ENCODE measurements at regions not wholly inside any gene's neighbourhood (a gene's known extent, or its start where the extent isn't known, plus 50 kb on each side); places are given as distances from the start of the nearest gene placed in this dataset.
"Not testable (repeated sequence)": the region's sequence is repeated elsewhere in the genome, so short reads cannot be mapped to it uniquely, and the experiment has no call there.

DNA sequence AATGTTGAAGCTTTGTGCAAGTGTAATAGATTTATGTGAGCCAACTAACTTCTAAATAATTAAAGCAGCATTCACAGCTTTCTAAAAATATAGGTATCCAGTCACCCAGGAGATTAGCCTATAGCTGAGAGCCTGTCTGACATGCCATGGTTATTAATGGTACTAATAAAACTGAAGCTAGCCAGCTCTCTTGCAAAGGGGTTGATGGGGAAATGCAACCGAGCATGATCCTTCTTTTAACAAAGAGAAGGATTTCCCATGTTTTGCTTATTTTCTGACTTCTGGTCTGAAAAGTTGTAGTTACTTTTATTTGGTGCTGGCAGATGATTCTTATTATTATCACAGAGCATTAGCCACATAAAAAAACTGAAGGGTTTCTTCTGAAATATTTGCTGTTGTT is 488.7 kb upstream of the CYLC2 start:
- DNase-seq, result no peak

DNA sequence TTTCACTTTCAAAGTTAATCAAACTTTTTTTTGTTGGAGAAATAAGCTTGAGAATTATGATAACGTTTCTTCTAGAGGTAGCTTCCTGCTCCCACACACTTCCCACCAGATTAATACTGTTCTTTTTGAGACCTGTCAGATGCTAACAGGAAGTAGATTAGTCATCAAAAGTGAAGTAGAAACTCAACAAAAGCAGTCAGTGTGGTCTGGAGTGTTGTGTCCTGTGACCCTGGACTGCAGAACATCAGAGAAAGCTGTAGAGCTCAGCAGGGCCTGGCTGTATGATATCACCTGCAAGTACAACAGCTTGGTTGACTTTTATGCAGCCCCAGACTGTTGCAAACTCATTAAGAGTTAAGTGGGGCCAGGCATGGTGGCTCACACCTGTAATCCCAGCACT is 495.7 kb upstream of the CYLC2 start:
- no peak for DNase-seq

DNA sequence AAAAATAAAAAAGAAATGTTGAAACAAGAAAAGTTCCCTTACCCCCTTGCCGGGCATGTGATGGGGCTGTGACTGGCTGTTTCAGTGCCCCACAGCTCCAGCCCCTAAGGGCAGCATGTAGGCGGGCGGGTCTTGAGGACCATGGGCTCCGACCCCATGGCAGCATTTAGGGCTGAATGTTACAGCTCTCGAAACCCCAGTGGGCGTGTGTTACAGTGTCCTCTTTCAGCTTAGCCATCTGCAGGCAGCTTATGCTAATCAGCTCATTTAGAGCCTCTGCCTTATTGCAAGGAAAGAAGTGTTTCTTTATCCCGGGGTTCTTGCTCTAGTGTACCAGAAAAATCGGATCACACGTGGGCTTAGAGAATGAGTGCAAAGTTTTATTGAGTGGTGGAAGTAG is 497.4 kb upstream of the CYLC2 start:
- no peak for DNase-seq

DNA sequence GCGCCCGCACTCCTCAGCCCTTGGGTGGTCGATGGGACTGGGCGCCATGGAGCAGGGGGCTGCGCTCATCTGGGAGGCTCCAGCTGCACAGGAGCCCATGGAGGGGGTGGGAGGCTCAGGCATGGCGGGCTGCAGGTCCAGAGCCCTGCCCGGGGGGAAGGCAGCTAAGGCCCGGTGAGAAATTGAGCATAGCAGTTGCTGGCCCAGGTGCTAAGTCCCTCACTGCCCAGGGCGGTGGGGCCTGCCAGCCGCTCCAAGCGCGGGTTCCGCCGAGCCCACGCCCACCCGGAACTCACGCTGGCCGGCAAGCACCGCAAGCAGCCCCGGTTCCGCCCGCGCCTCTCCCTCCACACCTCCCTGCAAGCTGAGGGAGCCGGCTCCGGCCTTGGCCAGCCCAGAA is 508.2 kb upstream of the CYLC2 start:
- not testable (repeated sequence) for DNase-seq

DNA sequence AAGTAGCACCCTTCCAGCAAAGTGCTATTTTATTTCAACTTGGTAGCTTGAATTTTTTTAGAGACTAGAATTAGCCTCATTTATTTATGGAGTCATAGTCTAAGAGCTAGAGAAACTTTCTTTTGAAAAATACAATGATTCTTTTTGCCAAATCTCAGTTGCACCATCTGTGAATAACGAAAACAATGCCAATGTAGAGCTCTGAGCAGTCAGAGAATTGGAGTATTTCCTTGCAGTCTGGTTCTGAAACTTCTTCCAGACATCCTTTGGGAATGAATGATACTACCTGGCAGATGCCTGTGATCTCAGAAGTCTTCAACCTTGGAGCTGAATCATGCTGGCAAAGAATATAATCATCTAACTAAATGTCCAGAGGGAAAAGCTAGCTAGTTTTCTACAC is 511.5 kb upstream of the CYLC2 start:
- no peak for DNase-seq

DNA sequence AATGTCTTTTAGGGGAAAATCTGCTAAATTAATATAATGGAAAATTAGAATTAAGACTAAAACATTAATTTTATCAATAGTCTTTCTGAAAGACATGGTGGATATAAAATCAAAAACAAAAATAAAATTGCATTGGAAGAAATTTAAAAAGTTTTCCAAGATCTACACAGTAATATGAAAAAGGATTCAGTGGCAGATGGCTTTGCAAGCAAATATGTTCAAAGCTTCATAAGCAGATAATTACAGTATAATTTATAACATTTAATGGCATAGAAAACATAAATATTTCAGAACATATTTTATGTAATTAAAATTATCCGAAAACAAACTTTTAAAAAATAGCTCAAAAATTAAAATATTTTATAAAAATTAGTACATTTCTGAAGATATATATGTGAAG is 512.4 kb upstream of the CYLC2 start:
- DNase-seq, result no peak

DNA sequence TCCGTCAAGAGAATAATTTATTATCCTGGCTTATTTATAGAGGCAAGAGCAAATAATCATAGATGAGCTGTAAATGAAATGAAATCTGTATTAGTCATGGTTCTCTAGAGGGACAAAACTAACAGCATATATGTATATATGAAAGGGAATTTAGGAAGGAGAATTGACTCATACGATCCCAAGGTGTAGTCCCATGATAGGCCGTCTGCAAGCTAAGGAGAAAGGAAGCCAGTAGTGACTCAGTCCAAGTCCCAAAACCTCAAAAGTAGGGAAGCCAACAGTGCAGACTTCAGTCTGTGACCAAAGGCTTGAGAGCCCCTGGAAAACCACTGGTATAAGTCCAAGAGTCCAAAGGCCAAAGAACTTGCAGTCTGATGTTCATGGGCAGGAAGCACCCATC is 515.9 kb upstream of the CYLC2 start:
- DNase-seq, result peak in 1 of 3 donors; percentile 29

DNA sequence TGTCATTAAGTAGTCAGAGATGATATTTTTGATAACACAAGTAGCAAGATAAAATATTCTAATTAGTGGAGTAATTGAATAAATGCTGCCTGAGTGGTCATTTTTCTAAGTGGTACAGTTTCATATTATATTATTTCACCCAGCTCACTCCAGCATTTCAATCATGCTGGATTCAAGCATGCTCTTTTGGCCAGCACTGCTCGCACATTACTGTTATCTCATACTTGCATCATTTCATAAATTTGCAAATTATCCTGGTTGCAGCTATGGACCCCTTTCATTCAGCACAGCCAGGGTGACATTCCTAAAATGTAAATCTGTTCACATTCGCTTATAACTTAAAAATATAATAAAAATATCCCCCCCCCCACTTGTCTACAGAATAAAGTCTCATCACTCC is 520.8 kb upstream of the CYLC2 start:
- DNase-seq, result no peak

DNA sequence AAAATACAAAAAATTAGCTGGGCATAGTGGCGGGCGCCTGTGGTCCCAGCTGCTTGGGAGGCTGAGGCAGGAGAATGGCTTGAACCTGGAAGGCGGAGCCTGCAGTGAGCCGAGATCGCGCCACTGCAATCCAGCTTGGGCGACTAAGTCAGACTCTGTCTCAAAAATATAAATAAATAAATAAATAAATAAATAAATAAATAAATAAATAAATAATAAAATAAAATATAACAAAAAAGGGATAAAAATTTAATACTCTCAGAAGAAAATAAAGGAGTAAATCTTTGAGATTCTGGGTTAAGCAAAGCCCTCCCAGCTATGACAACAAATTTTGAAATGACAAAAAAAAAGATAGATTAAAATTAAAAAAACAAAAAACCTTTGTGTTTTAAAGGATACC is 525.7 kb upstream of the CYLC2 start:
- not testable (repeated sequence) for DNase-seq

DNA sequence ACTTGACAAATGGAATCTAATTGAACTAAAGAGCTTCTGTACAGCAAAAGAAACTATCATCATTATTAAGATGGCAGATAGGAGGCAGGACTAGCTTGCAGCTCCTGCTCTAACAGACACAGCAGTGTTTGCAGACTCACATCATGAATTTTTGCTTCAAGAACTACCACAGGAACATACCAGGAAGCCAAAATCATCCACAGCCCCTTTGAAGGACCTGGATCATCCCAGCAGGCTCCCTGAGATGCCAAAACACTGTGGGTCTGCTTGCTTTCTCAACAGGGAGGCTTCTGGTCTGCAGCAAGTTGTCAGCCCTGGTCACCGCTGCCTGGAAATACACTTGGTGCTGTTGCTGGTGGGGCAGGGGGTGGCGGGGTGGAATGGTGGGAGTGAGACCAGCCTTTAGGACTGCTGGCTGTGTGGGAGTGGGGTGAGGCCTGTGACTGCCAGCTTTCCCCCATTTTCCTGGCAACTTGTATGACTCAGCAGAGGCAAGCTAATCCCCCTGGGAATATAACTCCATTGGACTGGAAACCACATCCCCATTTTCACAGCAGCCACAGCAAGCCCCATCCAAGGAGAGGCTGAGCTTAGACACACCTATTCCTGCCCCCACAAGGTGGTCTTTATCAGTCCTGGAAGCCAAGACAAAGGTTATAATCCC is 533.8 kb upstream of the CYLC2 start:
- no peak for DNase-seq

DNA sequence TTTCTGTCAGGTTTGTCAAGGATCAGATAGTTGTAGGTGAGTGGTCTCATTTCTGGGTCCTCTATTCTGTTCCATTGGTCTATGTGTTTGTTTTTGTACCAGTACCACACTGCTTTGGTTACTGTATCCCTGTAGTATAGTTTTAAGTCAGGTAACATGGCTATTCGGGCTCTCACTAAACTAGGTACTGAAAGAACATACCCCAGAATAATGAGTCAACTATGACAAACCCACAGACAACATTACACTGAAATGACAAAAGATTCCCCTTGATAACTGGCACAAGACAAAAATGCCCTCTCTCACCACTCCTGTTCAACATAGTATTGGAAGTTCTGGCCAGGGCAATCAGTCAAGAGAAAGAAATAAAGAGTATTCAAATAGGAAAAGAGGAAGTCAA is 535.3 kb upstream of the CYLC2 start:
- no peak for DNase-seq

DNA sequence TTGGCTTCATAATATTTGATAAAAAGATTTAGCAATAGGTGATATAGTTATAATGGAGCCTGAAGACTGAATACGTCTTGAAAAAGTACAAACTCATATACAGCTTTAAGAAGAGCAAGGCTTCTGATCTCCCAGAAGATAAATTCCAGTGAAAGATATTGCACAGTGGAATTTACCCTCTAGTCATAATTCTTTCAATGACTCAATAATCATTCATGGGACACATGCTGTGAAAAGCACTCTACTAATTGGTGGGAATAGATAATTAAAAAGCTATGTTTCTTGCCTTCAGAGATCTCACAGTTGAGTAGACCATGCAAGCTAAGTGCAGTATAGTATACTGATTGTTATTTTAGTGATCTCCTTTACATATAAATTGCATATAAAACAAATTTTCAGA is 538.6 kb upstream of the CYLC2 start:
- DNase-seq, result no peak

DNA sequence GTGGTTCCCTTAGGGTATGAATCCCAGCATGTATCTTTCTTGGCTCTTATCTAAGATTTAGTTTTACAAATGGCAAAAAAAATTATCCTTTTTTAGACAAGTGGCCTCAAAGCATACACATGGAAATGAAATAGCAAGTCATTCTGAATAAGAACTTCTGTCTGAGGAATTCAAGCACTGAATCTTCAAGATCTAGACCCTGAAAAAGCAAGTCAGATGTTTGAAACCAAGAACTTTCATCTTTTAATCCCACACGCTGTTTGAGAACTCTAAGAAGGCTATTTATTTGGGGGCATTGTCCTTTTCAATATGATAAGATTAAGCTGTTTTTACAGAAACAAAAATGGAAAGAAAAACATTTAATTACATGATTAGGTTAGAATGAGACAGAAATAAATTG is 549.2 kb upstream of the CYLC2 start:
- DNase-seq, result no peak

DNA sequence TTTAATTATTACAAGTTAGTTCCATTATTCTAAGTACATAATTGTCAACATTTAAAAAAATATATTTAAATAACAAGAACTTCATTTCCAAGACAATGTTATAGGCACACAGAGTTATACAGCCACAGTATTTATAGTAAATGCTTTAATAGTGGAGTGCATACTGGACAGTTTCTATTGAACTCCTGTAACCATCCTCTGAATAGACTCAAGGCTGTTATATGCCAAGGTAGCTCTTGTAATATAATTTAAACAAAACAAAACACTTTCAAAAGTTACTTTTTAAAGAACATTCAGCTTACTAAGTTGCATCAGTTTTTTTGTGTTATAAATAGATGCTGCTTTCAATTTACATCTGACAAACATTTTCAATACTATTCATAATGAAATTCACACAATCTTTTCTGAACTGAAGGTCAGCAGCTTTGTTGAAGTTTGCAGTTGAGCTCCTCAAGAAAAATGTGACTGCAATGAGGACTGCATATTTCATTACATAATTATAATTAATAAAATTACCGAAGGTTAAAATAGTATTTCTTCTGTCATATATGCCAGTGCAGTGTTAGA is 549.9 kb upstream of the CYLC2 start:
- no peak for DNase-seq

DNA sequence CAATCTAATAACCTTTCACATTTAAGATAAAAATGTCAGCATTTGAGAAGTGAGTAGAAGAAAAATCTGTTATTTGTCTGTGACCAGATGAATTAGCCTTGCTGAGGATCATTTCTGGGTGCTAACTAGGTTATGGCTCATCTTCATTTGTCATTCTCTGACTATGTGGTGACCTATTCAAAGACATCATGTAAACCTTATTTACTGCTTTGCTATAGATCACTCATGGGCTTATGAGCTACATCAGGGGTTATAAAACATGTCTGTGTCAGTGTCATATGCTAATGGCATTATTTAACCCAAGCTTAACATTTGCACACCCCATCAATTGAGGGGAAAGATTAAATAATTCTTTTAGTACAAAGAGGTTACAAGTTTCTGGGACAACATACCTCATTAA is 555.5 kb upstream of the CYLC2 start:
- DNase-seq, result no peak

DNA sequence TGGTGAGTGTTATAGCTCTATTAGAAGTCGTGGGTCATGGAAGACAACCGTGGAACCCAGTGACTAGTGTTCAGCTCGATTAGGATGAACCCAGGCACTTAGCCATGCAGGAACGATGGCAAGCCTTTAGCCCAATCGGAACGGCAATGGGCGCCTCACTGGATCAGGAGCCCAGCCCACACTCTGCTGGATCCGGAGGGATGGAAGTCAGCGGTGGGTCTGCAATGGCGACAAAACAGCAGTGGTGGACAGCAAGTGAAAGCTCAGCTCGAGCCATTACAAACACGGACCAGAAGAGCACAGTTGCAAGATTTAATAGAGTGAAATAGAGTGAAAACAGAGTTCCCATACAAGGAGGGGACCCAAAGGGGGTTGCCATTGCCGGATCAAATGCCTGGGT is 558.5 kb upstream of the CYLC2 start:
- not testable (repeated sequence) for DNase-seq

DNA sequence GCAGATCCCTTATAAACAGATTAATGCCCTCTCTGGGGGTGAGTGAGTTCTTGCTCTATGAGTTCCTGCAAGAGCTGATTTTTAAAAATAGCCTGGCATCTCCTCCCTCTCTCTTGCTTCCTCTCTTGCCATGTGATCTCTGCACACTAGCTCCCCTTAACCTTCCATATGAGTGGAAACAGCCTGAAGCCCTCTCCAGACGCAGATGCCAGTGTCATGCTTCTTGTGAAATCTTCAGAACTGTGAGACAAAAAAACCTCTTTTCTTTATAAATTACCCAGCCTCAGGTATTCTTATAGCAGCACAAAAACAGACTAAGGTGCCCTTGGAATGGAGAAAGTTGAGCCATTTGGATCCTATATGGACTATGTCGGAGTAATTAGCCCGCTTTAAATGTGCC is 559.7 kb upstream of the CYLC2 start:
- no peak for DNase-seq

DNA sequence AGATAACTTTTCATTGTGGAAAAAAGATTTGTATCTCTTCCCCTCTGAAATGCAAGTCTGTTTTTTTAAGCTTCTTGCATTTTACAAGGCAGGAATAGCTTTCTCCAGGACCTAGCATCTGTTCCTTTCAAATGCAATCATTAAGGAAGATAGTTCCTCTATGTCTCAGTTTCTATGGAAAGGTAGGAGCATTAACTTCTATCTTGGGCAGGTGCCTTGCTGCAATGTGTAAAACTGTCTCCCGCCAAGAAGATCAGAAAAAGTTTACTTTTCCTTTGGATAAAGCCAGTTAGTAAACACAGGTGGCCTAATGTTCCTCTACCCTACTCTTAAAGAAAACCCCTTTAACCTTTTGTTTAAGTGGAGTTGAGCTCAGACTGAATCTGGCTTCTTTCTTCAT is 560.6 kb upstream of the CYLC2 start:
- DNase-seq, result no peak

DNA sequence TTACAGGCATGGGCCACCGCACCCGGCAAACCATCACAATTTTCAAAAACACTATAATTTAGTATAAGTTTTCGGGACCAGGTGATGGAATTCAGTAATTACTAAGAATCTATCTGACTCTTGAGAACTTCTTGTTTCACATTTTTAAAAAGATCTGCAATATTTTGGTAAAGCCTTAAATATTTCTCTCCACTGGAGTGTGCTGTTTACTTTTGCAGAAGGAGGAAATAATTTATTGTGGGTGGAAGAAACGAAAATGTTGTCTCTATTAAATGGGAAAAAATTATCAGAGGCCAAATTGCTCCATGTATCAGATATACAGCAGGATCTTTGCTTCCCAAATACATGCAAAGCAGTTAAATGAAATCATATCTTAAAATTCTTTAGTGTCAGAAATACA is 566.8 kb upstream of the CYLC2 start:
- peak in 1 of 3 donors; percentile 3 for DNase-seq

DNA sequence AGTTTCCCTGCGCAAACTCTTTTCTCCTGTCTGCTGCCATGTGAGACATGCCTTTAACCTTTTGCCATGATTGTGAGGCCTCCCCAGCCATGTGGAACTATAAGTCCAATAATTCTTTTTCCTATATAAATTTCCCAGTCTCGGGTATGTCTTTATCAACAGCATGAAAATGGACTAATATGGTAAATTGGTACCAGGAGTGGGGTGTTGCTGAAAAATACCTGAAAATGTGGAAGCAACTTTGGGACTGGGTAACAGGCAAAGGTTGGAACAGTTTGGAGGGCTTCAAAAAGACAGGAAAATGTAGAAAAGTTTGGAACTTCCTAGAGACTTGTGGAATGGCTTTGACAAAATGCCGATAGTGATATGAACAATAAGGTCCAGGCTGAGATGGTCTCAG is 578.9 kb upstream of the CYLC2 start:
- DNase-seq, result not testable (repeated sequence)

DNA sequence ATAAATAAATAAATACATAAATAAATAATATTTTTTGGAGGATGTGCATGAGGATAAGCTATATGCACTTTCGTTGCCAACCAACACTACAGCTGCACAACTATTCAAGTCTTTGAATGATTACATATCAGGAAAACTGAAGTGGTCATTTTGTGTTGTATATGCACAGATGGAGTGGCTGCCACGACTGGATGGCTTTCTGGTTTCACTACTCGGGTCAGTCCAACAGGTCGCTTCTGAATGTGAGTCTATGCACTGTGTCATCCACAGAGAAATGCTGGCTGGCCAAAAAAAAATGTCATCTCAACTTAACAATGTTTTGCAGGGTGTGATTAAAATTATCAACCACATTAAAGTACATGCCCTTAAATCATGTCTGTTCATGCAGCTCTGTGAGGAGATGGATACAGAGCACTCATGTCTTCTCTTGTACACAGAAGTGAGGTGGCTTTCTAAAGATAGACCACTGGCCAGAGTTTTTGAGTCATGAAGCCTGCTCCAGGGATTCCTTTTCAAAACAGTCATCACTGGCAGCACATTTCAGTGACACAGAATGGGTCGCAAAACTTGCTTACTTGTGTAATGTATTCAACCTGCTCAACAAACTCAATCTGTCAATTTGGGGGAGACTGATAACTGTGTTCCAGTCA is 589.8 kb upstream of the CYLC2 start:
- DNase-seq, result no peak

DNA sequence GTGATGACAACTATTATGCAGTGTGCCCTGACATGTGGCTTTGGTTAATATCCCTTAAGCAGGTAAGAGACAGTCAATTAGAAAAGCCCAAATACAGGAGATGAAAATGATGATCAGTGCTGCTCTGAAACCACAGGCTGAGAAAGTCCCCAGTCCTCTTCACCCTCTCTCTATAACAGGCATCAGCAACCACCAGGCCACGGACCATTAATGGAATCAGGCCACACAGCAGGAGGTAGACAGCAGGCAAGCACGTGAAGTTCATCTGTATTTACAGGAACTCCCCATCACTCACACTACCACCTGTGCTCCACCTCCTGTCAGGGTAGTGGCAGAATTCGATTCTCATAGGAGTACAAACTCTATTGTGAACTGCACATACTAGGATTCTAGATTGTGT is 591.6 kb upstream of the CYLC2 start:
- no peak for DNase-seq

DNA sequence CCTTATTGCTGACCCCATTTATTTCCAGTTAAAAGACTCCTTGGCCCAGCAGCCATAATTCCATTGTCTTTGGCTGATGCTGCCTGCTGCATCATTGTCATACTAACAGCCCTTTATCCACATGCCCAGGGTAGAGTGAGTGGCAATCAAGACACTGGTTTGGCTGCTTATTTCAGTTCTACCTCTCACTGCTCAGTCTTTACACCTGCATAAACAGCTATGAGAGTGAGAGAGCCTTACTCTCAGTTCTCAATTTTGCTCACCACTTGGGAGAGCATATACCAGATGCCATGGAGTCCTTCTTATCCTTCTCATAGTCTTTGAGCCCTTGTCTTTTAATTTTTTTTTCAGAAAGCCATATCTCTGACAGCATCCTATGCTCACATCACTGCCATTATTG is 596.9 kb upstream of the CYLC2 start:
- no peak for DNase-seq

DNA sequence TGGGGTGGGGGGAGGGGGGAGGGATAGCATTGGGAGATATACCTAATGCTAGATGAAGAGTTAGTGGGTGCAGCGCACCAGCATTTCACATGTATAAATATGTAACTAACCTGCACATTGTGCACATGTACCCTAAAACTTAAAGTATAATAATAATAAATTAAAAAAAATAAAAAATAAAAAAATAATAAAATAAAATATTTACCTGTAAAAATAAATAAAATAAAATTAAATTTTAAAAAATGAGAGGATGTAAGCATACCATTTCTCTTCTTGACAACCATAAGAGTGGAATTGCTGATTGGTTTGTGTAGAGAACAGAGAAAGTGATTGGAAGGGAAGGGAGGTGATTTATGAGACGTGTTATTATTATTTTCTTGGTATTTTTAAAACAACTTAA is 609.5 kb upstream of the CYLC2 start:
- DNase-seq, result not testable (repeated sequence)

Data from muscle of back (tissue), 3 donors.